ENCODE measurements at regions not wholly inside any gene's neighbourhood (a gene's known extent, or its start where the extent isn't known, plus 50 kb on each side); places are given as distances from the start of the nearest gene placed in this dataset.

- Histone ChIP-seq H4K20me1 (ENCODE audit: low read depth, low read length) (no peaks in the 10 kb centered on the region), H3K4me3 (ENCODE audit: insufficient read depth, low read length, poor library complexity, severe bottlenecking) (no peak overlapping the region), H3K9me3 (ENCODE audit: insufficient read depth, low read length) (no peaks in the 10 kb centered on the region), H3K4me2 (ENCODE audit: low read depth, low read length, poor library complexity, severe bottlenecking) (no peak overlapping the region), H3F3A (ENCODE audit: insufficient read depth) (no peaks in the 10 kb centered on the region), H3K27me3 (ENCODE audit: low read length) (no peaks in the 10 kb centered on the region), H3K79me2 (ENCODE audit: insufficient read depth, low read length) (no peaks in the 10 kb centered on the region), H3K36me3 (ENCODE audit: low read length) (no peaks in the 10 kb centered on the region), H3K9ac (ENCODE audit: low read length) (no peak overlapping the region), H3K27ac (ENCODE audit: low read depth, low read length) (no peak overlapping the region), H2AFZ (ENCODE audit: low read depth, low read length, severe bottlenecking) (no peak overlapping the region), H3K9me2 (replicated peaks; ENCODE audit: insufficient read depth, low read length) (no peaks in the 10 kb centered on the region)
- TF ChIP-seq EZH2phosphoT487 (conservative IDR thresholded peaks at IDR 0.05; ENCODE audit: low read length), result no peak
- TF ChIP-seq, protein P1, sequence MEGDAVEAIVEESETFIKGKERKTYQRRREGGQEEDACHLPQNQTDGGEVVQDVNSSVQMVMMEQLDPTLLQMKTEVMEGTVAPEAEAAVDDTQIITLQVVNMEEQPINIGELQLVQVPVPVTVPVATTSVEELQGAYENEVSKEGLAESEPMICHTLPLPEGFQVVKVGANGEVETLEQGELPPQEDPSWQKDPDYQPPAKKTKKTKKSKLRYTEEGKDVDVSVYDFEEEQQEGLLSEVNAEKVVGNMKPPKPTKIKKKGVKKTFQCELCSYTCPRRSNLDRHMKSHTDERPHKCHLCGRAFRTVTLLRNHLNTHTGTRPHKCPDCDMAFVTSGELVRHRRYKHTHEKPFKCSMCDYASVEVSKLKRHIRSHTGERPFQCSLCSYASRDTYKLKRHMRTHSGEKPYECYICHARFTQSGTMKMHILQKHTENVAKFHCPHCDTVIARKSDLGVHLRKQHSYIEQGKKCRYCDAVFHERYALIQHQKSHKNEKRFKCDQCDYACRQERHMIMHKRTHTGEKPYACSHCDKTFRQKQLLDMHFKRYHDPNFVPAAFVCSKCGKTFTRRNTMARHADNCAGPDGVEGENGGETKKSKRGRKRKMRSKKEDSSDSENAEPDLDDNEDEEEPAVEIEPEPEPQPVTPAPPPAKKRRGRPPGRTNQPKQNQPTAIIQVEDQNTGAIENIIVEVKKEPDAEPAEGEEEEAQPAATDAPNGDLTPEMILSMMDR (IDR thresholded peaks at IDR 0.05; ENCODE audit: insufficient read depth, low read length, poor library complexity, severe bottlenecking), result no peak
These were observed 169.1 kb upstream of the FUT9 start for GRCh38 chr6:95846652-95847051.

- H3K9ac ChIP-seq (ENCODE audit: low read length), result no peak overlapping the region
- no peaks in the 10 kb centered on the region for H3K36me3 ChIP-seq (ENCODE audit: low read length)
- H2AFZ ChIP-seq (ENCODE audit: low read depth, low read length, severe bottlenecking), result no peak overlapping the region
- no peak overlapping the region for H3K4me2 ChIP-seq (ENCODE audit: low read depth, low read length, poor library complexity, severe bottlenecking)
- H3K27ac ChIP-seq (ENCODE audit: low read depth, low read length), result no peak overlapping the region
- no peak overlapping the region for H3K4me3 ChIP-seq (ENCODE audit: insufficient read depth, low read length, poor library complexity, severe bottlenecking)
- no peaks in the 10 kb centered on the region for H3K9me3 ChIP-seq (ENCODE audit: insufficient read depth, low read length)
- H3K27me3 ChIP-seq (ENCODE audit: low read length), result no peaks in the 10 kb centered on the region
- no peaks in the 10 kb centered on the region for H3F3A ChIP-seq (ENCODE audit: insufficient read depth)
- no peak for TF ChIP-seq EZH2phosphoT487 (conservative IDR thresholded peaks at IDR 0.05; ENCODE audit: low read length)
- TF ChIP-seq, protein P1 (IDR thresholded peaks at IDR 0.05; ENCODE audit: insufficient read depth, low read length, poor library complexity, severe bottlenecking), result no peak
- no peaks in the 10 kb centered on the region for H4K20me1 ChIP-seq (ENCODE audit: low read depth, low read length)
- H3K9me2 ChIP-seq (replicated peaks; ENCODE audit: insufficient read depth, low read length), result no peaks in the 10 kb centered on the region
- H3K79me2 ChIP-seq (ENCODE audit: insufficient read depth, low read length), result no peaks in the 10 kb centered on the region
These were observed 168.7 kb upstream of the FUT9 start for GRCh38 chr6:95847061-95847460.

- Histone ChIP-seq H3F3A (ENCODE audit: insufficient read depth) (no peaks in the 10 kb centered on the region), H4K20me1 (ENCODE audit: low read depth, low read length) (no peaks in the 10 kb centered on the region), H3K79me2 (ENCODE audit: insufficient read depth, low read length) (no peaks in the 10 kb centered on the region), H3K4me2 (ENCODE audit: low read depth, low read length, poor library complexity, severe bottlenecking) (no peak overlapping the region), H3K27me3 (ENCODE audit: low read length) (no peaks in the 10 kb centered on the region), H2AFZ (ENCODE audit: low read depth, low read length, severe bottlenecking) (no peak overlapping the region), H3K9me2 (replicated peaks; ENCODE audit: insufficient read depth, low read length) (no peaks in the 10 kb centered on the region), H3K27ac (ENCODE audit: low read depth, low read length) (no peak overlapping the region), H3K9ac (ENCODE audit: low read length) (no peak overlapping the region), H3K9me3 (ENCODE audit: insufficient read depth, low read length) (no peaks in the 10 kb centered on the region), H3K4me3 (ENCODE audit: insufficient read depth, low read length, poor library complexity, severe bottlenecking) (no peak overlapping the region), H3K36me3 (ENCODE audit: low read length) (no peaks in the 10 kb centered on the region)
- TF ChIP-seq, protein P1 (IDR thresholded peaks at IDR 0.05; ENCODE audit: insufficient read depth, low read length, poor library complexity, severe bottlenecking), result no peak
- TF ChIP-seq EZH2phosphoT487 (conservative IDR thresholded peaks at IDR 0.05; ENCODE audit: low read length), result no peak
These were observed 167.1 kb upstream of the FUT9 start for GRCh38 chr6:95848717-95849116.

Measured in SU-DHL-6 (cell line).